Lung (tissue), 11 donors: ENCODE measurements at regions not wholly inside any gene's neighbourhood (a gene's known extent, or its start where the extent isn't known, plus 50 kb on each side); places are given as distances from the start of the nearest gene placed in this dataset.
"Not testable (repeated sequence)": the region's sequence is repeated elsewhere in the genome, so short reads cannot be mapped to it uniquely, and the experiment has no call there.

Experiments
- ATAC-seq: fragments of 200-7000 bp; cut with Tn5 transposase; one replicate; pipeline ENCODE4 v1.9.1; 2020; ENCODE audit warnings: moderate number of reproducible peaks; ENCODE audit not compliant: insufficient read depth, low FRiP score
- DNase-seq, 3 donors: peaks; one replicate each; pipeline ENCODE4 v3.0.0-alpha.2; 2013 to 2017
- H3K27ac ChIP-seq, 2 donors: one replicate each; pipeline ENCODE4 v1.5.1; 2013; ENCODE audit warnings: mild to moderate bottlenecking in 2 of 2, moderate library complexity in 2 of 2, control low read depth in 1 of 2, inconsistent platforms in 1 of 2, low read depth in 1 of 2, low read length in 1 of 2
- H3K27me3 ChIP-seq, 3 donors: one replicate each; pipeline ENCODE4 v1.5.1; 2013; ENCODE audit warnings: low read length in 2 of 3; ENCODE audit not compliant: control insufficient read depth in 3 of 3, insufficient read depth in 3 of 3
- H3K36me3 ChIP-seq, 4 donors: one replicate each; pipeline ENCODE4 v1.5.1; 2013; ENCODE audit warnings: low read length in 4 of 4, mild to moderate bottlenecking in 1 of 4, moderate library complexity in 1 of 4; ENCODE audit not compliant: control insufficient read depth in 4 of 4, insufficient read depth in 4 of 4
- H3K4me1 ChIP-seq, 5 donors: one replicate each; pipeline ENCODE4 v1.5.1; 2013; ENCODE audit warnings: low read length in 5 of 5, mild to moderate bottlenecking in 2 of 5, moderate library complexity in 1 of 5; ENCODE audit not compliant: control insufficient read depth in 5 of 5, insufficient read depth in 5 of 5
- H3K4me3 ChIP-seq: one replicate; pipeline ENCODE4 v1.5.1; 2013; ENCODE audit warnings: mild to moderate bottlenecking, control low read depth, moderate library complexity
- H3K9ac ChIP-seq, 2 donors: one replicate each; pipeline ENCODE4 v1.5.1; 2013; ENCODE audit warnings: low read length in 2 of 2, control low read depth in 1 of 2; ENCODE audit not compliant: insufficient read depth in 1 of 2
- H3K9me3 ChIP-seq, 4 donors: one replicate each; pipeline ENCODE4 v1.5.1; 2013; ENCODE audit warnings: low read length in 3 of 4, mild to moderate bottlenecking in 1 of 4, moderate library complexity in 1 of 4; ENCODE audit not compliant: control insufficient read depth in 4 of 4, insufficient read depth in 3 of 4
- CTCF ChIP-seq: IDR thresholded peaks from 2 replicates; pipeline ENCODE4 v1.5.1; 2012; ENCODE audit warnings: mild to moderate bottlenecking; ENCODE audit errors: control extremely low read depth, extremely low read depth
- WGBS, 2 donors: extraction: QIAGEN DNeasy Blood & Tissue Kit; methylation state at CpG; one replicate each; pipeline ENCODE4 v1.1.7; 2013; 5-methylcytosine and 5-hydroxymethylcytosine counted together
- donor health status: control.
- donor health status: control.
- donor health status: Bipolar disorder and iron deficiency.
- donor health status: healthy.
- donor health status: DM: yes; HTN: yes; CAD: no.

GRCh38 chr6:98067375-98067774 is 767.0 kb upstream of the POU3F2 start:
- H3K27me3 ChIP-seq: no peaks in the 10 kb centered on the region
- no peak overlapping the region for H3K27ac ChIP-seq
- no peak for ATAC-seq
- WGBS, 2 donors: 52 to 68% methylated on average over 2 of the region's 2 CpGs
- no peak for DNase-seq
- no peaks in the 10 kb centered on the region for H3K36me3 ChIP-seq
- no peak overlapping the region for H3K9ac ChIP-seq
- H3K4me3 ChIP-seq: no peak overlapping the region
- no peaks in the 10 kb centered on the region for H3K4me1 ChIP-seq
- peaks cover 0 to 3% (median 0%) of the 10 kb centered on the region in 4 donors for H3K9me3 ChIP-seq
- TF ChIP-seq CTCF: no peak

- not testable (repeated sequence) for H3K4me3 ChIP-seq, DNase-seq, H3K9me3 ChIP-seq, H3K27me3 ChIP-seq, H3K27ac ChIP-seq, ATAC-seq, H3K36me3 ChIP-seq, H3K4me1 ChIP-seq, H3K9ac ChIP-seq
- WGBS, 2 donors: 91 to 94% methylated on average over 8 of the region's 8 CpGs
Measured at GRCh38 chr6:98088537-98088936, 745.8 kb upstream of the POU3F2 start.

GRCh38 chr6:98092331-98092730 is 742.0 kb upstream of the POU3F2 start:
- Histone ChIP-seq H3K27ac (no peak overlapping the region), H3K9ac (no peak overlapping the region), H3K27me3 (no peaks in the 10 kb centered on the region), H3K4me1 (no peaks in the 10 kb centered on the region), H3K4me3 (no peak overlapping the region), H3K9me3 (peaks cover 0 to 3% (median 0%) of the 10 kb centered on the region in 4 donors), H3K36me3 (no peaks in the 10 kb centered on the region)
- no peak for TF ChIP-seq CTCF
- no peak for ATAC-seq
- DNase-seq: no peak
- WGBS, 2 donors: 71 to 83% methylated on average over 2 of the region's 2 CpGs

GRCh38 chr6:98094696-98095095 is 739.7 kb upstream of the POU3F2 start:
- no peak for TF ChIP-seq CTCF
- no peaks in the 10 kb centered on the region for H3K4me1 ChIP-seq
- ATAC-seq (no peak), DNase-seq (no peak)
- H3K27me3 ChIP-seq: no peaks in the 10 kb centered on the region
- no peaks in the 10 kb centered on the region for H3K36me3 ChIP-seq
- H3K9me3 ChIP-seq: peaks cover 0 to under 1% (median 0%) of the 10 kb centered on the region in 4 donors
- H3K9ac ChIP-seq: no peak overlapping the region
- no peak overlapping the region for H3K27ac ChIP-seq
- no peak overlapping the region for H3K4me3 ChIP-seq
- 74 to 84% methylated on average over 4 of the region's 4 CpGs for WGBS, 2 donors
